Kidney (tissue), 13 donors: ENCODE measurements at regions not wholly inside any gene's neighbourhood (a gene's known extent, or its start where the extent isn't known, plus 50 kb on each side); places are given as distances from the start of the nearest gene placed in this dataset.
A peak's percentile ranks its signal among the peaks of the same experiment; 100 is the strongest.

Experiments used
- DNase-seq, 5 donors: peaks; one replicate each; pipeline ENCODE4 v3.0.0-alpha.2; 2013 to 2020
- FAIRE-seq: peaks from 2 replicates; lab custom pipeline; 2012; peaks lifted over from hg19 to GRCh38; lab: Jason Lieb, UNC
- H3K27ac ChIP-seq, 2 donors: one replicate each; pipeline ENCODE4 v1.7.0; 2013; ENCODE audit warnings: low read depth in 2 of 2, low read length in 2 of 2, inconsistent platforms in 1 of 2
- H3K27me3 ChIP-seq: one replicate; pipeline ENCODE4 v1.7.1; 2013; ENCODE audit warnings: low read length, inconsistent platforms; ENCODE audit not compliant: control insufficient read depth, insufficient read depth
- H3K36me3 ChIP-seq, 3 donors: one replicate each; pipeline versions ENCODE4 v1.7.0 to v1.7.1; 2013; ENCODE audit warnings: low read length in 3 of 3, control low read depth in 1 of 3, inconsistent platforms in 1 of 3; ENCODE audit not compliant: insufficient read depth in 3 of 3, control insufficient read depth in 2 of 3
- H3K4me1 ChIP-seq, 3 donors: one replicate each; pipeline versions ENCODE4 v1.7.0 to v1.7.1; 2013; ENCODE audit warnings: low read length in 3 of 3, inconsistent platforms in 1 of 3, low read depth in 1 of 3; ENCODE audit not compliant: control insufficient read depth in 2 of 3, insufficient read depth in 2 of 3
- H3K4me3 ChIP-seq, 3 donors: one replicate each; pipeline versions ENCODE4 v1.7.0 to v1.8.1; 2013; ENCODE audit warnings: low read length in 3 of 3, control low read depth in 1 of 3, inconsistent platforms in 1 of 3
- H3K9ac ChIP-seq, 3 donors: one replicate each; pipeline versions ENCODE4 v1.7.0 to v1.7.1; 2013; ENCODE audit warnings: low read length in 3 of 3, control low read depth in 1 of 3, inconsistent platforms in 1 of 3
- H3K9me3 ChIP-seq, 3 donors: one replicate each; pipeline versions ENCODE4 v1.7.0 to v1.7.1; 2013; ENCODE audit warnings: low read length in 3 of 3, control low read depth in 1 of 3, inconsistent platforms in 1 of 3; ENCODE audit not compliant: control insufficient read depth in 2 of 3, insufficient read depth in 1 of 3
- CTCF ChIP-seq: IDR thresholded peaks from 3 replicates; pipeline ENCODE4 v1.5.1; 2012; ENCODE audit warnings: mild to moderate bottlenecking, moderate library complexity, borderline replicate concordance; ENCODE audit not compliant: insufficient read depth; ENCODE audit errors: extremely low read depth
- intact Hi-C: fragments of 100-400 bp; cut with DNase I; formaldehyde crosslinking; loops from one replicate; pipeline ENCODE4 v1.11.1; 2022
- donor health status: control.
- donor health status: control.
- donor health status: control.
- donor health status: control.
- donor health status: control.
- donor health status: DM: yes; HTN: yes; CAD: no.
- donor health status: Normal renal cell carcinoma (clear cell type).

GRCh38 chr19:31058676-31059340 is 290.4 kb downstream of the TSHZ3 start:
- no peak overlapping the region for H3K27ac ChIP-seq
- FAIRE-seq: no peak

GRCh38 chr19:31057476-31057875 is 291.8 kb downstream of the TSHZ3 start:
- intact Hi-C loops: no loop called here
- no peak for DNase-seq
- H3K4me3 ChIP-seq: no peak overlapping the region
- no peaks in the 10 kb centered on the region for H3K36me3 ChIP-seq
- no peaks in the 10 kb centered on the region for H3K27me3 ChIP-seq
- H3K9ac ChIP-seq: no peak overlapping the region
- no peak for TF ChIP-seq CTCF
- no peak overlapping the region for H3K27ac ChIP-seq
- no peaks in the 10 kb centered on the region for H3K9me3 ChIP-seq
- no peaks in the 10 kb centered on the region for H3K4me1 ChIP-seq
- FAIRE-seq: no peak

More at GRCh38 chr19:31058676-31059340, 290.4 kb downstream of the TSHZ3 start:
- H3K36me3 ChIP-seq: no peaks in the 10 kb centered on the region
- no peaks in the 10 kb centered on the region for H3K9me3 ChIP-seq
- H3K4me3 ChIP-seq: no peak overlapping the region
- H3K27me3 ChIP-seq: no peaks in the 10 kb centered on the region
- TF ChIP-seq CTCF: no peak
- H3K4me1 ChIP-seq: no peaks in the 10 kb centered on the region
- no peak for DNase-seq
- H3K9ac ChIP-seq: no peak overlapping the region
- intact Hi-C loops: no loop called here

- H3K9me3 ChIP-seq: no peaks in the 10 kb centered on the region
- TF ChIP-seq CTCF: no peak
Observed at GRCh38 chr19:31055454-31055853, 293.8 kb downstream of the TSHZ3 start.

GRCh38 chr19:31054430-31054829 is 294.8 kb downstream of the TSHZ3 start:
- DNase-seq: peak in 2 of 5 donors; percentile 46 to 51
- intact Hi-C loops: no loop called here
- Histone ChIP-seq H3K9me3 (no peaks in the 10 kb centered on the region), H3K9ac (no peak overlapping the region), H3K4me1 (no peaks in the 10 kb centered on the region), H3K27ac (no peak overlapping the region), H3K27me3 (no peaks in the 10 kb centered on the region), H3K36me3 (no peaks in the 10 kb centered on the region), H3K4me3 (no peak overlapping the region)
- no peak for FAIRE-seq
- no peak for TF ChIP-seq CTCF

More at GRCh38 chr19:31055454-31055853, 293.8 kb downstream of the TSHZ3 start:
- Histone ChIP-seq H3K4me1 (no peaks in the 10 kb centered on the region), H3K4me3 (no peak overlapping the region), H3K27me3 (no peaks in the 10 kb centered on the region), H3K9ac (no peak overlapping the region), H3K27ac (no peak overlapping the region), H3K36me3 (no peaks in the 10 kb centered on the region)
- FAIRE-seq: no peak
- DNase-seq: no peak
- intact Hi-C loops: no loop called here
